ENCODE measurements at regions not wholly inside any gene's neighbourhood (a gene's known extent, or its start where the extent isn't known, plus 50 kb on each side); places are given as distances from the start of the nearest gene placed in this dataset.
A peak's percentile ranks its signal among the peaks of the same experiment; 100 is the strongest.
"Not testable (repeated sequence)": the region's sequence is repeated elsewhere in the genome, so short reads cannot be mapped to it uniquely, and the experiment has no call there.

DNA sequence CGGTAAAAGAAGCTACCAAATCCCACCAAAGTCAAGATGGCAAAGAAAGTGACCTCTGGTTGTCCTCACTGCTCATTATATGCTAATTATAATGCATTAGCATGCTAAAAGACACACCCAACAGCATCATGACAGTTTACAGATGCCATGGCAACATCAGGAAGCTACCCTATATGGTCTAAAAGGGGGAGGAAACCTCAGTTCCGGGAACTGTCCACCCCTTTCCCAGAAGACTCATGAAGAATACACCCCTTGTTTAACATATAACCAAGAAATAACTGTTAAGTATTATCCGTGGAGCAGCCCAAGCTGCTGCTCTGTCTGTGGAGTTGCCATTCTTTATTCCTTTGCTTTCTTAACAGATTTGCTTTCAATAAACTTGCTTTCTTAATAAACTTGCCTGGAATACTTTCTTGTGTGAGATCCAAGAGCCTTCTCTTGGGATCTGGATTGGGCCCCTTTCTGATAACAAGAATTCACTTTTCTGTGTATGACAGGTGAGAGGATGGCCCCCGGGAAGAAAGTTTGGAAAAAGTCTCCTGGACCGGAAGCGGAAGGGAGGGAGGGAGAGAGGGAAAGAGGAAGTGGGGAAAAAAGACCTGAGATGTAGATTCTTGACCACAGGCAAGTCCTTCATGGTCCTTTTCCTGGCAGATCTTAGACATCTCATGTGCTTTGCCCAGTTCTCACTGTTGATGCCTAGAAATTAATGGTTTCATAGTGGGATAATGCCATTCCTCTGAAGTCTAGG is 146.7 kb upstream of the ID4 start:
- no peak for DNase-seq (ENCODE audit: low read depth)

DNA sequence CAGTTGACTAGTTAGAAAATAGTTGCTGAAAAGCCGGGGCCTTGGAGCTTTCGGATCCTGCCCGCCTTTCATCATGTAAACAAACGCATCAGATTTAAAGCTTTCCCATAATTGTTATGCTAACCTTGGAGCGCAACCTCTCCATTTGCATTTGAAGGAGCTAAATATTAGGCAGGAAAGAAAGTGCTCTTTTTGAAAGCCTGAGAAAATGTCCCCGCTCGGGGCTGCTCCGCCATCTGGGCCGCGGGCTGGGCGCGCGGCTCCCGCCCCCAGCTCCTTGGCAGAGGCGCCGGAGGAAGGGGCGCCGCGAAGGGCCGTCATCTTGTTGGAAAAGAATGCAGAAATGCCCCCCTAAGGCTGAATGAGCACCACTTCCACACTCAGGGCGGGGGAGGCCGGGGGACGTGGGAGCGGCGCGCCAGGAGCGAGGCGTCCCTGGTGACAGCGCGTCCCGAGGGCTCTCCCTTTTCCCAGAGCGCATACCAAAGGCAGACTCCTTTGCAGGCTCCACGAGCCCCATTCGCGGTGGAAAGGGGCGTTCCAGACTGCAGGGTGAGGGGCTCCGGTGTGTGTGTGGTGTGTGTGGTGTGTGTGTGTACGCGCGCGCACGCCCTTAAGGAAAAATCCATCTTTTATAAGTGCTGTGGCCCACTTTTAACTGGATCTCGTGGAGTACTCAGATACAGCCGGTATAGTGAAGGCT is 145.6 kb upstream of the ID4 start:
- no peak for DNase-seq (ENCODE audit: low read depth)

DNA sequence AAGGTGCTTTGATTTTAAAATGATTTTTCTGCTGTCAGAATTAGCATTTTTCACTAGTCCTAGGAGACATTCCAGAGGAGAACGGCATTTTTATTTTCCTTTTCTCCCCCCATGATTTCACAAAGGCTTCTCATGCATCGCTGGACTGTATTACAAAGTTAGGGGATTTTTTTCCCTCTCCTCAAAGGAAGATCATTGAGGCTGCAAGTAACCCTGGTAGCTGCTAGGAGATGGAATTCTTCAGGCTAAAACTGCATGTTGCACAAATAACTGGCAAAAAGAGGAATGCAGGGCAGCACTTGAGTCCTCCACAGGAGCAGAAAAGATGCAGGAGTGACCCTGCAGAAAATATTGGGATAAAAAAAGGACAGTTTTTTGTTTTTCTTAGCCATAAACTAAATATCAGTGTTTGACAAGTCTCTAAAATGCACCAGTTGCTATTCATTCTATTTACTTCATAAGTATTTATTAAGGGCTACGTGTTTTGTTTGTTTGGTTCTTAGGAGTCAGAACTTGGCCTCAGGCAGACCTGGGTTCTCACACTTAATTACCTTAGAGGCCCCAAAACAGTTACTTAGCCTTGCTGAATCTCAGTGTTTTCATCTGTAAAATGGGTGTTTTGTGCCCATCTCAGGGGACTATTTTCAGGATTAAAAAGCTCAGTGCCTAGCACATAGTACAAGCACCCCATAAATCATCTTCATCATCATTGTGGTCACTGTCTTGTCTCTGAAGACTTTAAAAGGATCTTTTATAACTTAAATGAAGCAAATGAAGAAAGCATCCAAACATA is 144.5 kb upstream of the ID4 start:
- DNase-seq (ENCODE audit: low read depth), result no peak

DNA sequence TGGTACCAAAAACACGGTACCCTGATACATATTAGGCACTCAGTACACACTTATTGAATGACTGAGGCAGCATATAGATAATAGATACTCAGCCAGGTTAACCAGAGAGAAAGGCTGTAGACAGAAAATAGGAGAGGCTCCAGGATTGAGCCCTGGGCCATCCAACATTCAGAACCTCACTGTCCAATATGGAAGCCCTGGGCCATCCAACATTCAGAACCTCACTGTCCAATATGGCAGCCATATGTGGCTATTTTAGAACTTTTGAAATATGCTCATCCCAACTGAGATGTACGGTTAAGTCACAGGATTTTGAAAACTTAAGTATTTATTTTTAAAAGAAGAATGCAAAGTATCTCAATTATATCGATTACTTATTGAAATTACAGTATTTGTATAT is 142.5 kb upstream of the ID4 start:
- no peak for DNase-seq (ENCODE audit: low read depth)

DNA sequence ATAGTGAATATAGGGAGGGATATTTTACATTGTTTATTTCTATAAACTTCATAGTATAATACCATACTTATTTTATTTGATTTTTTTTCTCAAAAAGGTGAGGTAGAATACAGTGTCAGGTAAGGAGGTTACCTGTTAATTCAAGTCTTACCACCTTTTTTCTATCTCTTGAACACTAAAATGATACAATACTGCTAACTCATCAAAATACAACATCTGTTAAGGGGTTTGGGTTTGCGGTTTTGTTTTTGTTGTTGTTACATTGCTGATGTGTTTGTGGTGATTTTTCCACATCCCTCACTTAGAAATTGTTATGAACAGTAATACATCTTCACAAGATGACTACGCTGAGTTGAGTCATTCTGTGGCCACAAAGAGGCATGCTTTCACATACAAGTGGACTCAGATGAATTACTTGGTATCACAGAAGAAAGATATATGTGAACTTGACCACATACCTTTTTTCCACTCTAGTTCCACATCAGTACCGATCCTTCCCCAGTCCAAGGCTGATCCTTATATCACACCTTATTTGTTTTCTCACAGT is 139.4 kb upstream of the ID4 start:
- peak; percentile 89 for DNase-seq (ENCODE audit: low read depth)

DNA sequence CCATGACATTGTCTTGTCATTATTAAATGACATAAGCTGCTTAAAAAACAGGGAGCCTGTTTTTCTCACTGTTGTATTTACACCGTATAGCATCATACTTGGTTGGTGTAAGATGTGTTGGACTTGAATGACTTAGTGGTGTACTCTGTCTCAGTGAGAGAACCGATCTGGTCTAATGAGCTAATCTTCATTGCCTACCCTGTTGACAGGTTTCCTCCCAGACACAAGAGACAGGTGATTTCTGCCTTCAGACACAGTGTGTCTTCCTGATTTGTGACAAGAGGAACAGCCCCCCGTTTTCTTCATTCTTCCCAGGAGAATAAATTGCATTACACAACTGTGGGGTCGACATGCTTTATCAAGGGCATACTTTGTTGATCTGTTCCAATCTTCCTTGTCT is 137.2 kb upstream of the ID4 start:
- no peak for DNase-seq (ENCODE audit: low read depth)

DNA sequence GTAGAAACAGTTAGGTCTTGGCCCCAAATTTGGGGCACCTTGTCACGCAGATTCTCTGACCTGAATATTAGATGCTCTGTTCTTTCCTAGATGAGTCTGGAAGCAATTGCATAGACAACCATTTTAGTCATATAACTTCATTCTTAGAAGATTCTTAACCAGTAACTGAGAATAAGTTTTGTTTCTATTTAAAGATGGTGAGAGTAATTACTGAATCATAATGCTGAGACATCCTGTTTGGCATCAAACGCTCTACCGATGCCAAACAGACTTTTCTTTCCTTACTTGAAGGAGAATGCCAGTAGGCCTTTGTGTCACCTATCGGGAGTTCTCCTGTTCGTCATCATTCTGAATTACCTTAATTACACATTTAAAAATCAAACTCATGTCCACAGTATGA is 131.6 kb upstream of the ID4 start:
- DNase-seq (ENCODE audit: low read depth), result no peak

DNA sequence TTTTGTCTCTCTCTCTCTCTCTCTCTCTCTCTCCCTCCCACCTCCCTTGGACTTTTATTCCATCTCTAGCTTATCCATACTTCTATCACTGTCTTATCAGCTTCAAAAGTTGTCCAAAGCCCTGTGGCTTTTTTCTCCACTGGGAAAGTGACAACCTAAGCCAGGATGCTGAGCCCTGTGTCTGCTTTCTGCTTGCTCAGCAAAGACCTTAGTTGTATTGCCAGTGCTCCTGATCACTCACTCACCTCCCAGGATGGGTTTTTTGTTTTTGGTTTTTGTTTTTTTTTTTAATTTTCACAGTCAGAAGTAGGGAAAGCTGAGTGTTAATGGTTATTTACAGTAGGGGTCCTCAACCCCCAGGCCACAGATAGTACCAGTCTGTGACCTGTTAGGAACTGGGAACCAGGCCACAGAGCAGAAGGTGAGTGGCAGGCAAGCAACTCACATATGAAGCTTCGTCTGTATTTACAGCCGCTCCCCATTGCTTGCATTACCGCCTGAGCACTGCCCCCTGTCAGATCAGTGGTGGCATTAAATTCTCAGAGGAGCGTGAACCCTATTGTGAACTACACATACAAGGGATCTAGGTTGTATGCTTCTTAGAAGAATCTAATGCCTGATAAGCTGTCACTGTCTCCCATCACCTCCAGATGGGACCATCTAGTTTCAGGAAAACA is 125.0 kb upstream of the ID4 start:
- DNase-seq (ENCODE audit: low read depth), result no peak

DNA sequence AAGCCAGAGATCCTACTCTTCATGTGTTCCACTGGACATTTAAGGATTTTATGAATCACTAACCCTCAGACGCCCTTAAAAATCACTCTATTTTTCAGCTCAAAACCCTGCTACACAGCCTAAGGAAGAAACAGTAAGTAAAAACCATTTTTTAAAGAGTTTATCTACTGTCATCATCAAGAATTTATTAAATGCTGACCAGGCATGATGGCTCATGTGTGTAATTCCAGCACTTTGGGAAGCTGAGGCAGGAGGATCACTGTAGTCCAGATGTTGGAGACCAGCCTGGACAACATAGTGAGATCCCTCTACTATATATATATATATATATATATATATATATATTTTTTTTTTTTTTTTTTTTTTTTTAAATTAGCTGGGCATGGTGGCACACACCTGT is 124.2 kb upstream of the ID4 start:
- no peak for DNase-seq (ENCODE audit: low read depth)

DNA sequence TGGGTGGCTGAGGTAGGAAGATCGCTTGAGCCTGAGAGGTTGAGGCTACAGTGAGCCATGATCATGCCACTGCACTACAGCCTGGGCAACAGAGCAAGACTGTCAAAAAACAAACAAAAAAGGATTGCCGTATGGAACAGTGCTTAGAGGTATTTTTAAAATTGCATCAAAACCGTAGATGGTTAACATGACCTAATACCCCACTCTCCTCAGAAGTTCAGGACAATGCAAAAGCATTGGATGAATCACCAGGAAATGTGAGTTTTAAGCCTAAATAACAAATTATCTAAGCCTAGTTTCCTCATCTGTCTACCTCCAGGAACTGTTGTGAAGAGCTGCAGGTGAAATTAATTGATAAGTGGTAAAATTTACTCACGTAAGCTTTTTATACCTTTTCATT is 123.8 kb upstream of the ID4 start:
- no peak for DNase-seq (ENCODE audit: low read depth)

DNA sequence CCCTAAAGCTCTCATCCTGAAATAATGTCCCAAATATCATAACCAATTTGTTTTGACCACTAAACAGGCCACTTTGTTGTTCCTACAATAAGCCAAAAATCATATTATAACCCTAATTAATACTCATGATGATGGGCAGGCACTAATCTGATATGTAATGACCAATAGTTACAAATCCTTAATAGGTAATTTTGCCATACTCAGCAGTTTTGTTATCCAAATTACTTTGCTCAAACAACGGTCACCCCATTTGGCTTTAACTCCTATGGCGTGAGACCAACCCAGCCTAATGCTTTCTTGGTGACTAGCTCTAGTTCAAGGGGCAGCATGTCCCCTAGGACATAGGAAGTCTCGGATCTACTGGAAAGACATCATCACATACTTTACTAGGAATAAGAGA is 123.2 kb upstream of the ID4 start:
- DNase-seq (ENCODE audit: low read depth), result no peak

DNA sequence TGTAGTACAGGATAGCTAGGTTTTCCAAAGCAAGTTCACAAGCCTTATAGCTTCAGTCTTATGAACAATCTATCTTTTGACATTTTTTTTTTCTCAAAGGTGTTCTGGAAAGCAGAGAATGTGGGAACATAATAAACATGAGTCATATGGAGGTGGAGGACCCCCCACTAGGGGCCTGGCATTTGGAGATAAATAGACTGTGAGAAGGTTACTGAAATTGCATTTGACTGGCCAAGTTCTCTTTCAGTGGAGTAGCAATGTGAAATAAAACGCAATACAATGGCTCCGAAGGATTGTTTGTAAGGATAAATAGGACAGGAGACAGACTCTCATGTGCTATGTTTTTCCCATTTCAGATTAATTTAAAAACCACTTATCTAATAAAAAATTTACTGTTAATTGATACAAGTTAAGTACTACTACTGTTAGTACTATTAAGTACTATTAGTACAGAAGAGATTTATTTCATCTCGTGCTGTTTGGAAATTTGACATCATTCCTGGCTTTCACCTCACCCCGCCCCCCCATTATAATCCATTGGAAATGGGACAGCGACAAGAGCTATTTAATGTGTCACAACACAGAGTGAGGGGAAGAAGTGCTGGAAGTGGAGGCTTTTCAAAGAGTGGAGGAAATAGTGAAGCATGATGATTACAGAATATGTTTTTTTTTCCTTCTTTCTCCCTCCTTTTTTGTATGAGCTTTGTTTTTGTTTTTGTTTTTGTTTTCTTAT is 122.6 kb upstream of the ID4 start:
- DNase-seq (ENCODE audit: low read depth), result no peak

DNA sequence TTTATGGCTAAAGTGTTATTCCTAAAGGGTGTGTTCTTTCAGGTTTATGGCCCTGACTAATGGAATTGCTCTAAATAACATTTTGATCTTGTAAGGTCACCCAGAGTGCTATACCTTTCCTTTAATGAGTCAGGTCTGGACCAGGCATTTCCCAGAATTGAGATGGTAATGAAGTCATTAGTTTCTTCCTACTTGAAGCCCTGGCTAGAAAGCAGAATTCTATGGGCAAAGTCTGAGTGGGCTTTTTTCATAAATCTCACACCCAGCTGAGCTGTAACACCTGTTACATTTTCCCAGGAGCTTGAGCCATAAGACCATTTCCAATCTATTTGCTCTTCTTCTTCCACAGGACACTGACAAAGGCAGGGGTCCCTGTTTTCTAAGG is 122.0 kb upstream of the ID4 start:
- DNase-seq (ENCODE audit: low read depth), result no peak

DNA sequence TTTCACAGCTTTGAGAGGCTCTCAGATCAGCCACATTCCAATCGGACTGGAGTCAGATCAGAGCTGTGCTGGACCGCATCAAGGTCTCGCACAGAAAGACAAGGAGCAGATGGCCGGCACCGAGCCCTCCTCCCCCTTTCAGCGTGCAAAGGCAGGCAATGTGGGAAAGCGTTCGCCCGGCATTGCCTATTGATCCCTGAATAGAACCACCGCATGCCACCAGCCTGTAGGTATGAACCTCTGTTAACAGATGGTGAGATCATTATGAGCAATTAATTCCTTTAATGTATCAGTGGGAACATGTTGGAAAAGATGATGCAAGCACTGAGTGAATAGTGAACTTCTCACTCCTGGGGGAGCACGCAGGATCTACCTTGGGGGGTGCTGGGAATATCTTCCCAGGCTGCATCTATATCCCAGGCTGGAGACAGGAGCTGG is 117.5 kb upstream of the ID4 start:
- no peak for DNase-seq (ENCODE audit: low read depth)

DNA sequence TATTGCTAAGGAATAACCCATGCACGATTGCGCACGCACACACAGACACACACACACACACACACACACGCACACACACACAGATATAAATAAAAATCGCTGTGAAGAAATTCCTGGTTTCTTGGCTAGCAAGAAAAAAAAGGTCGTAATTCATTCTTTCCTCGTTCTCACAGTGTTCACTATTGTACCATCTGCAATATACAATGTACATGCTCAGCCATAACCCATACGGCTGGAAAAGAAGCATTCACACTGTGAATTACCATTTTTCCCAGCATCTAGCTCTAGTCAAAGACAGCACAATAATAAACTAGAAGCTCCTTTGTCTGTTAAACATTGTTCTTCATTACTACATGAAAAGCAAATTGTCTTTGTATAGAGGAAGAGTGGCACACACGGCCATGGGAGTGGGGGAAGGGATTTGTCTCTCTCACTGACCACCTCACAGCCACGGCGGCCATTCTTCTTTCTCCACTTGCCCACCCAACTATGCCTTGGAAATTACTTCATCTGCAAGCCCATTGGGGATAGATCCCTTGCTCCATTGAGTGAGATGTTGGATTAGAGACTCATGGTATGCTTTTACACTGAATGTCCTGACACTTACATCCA is 115.3 kb upstream of the ID4 start:
- DNase-seq (ENCODE audit: low read depth), result no peak

DNA sequence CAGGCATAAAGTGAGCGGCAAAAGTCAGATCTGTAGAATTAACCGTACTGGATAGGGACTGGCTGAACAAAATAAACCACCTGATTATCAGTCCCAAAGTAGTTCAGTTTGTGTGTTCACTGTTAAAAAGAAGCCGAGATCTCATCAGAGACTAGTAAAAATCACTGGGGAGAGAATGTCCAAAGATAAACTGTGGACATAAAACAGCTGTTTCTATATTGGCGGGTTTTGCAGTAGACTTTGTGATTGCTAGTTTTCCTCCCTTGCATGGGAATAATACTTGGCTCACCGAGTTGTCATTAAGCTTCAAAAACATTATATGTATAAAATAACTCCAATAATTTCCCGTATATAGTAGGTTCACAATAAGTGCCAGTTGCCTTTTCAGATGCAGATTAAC is 114.2 kb upstream of the ID4 start:
- no peak for DNase-seq (ENCODE audit: low read depth)

DNA sequence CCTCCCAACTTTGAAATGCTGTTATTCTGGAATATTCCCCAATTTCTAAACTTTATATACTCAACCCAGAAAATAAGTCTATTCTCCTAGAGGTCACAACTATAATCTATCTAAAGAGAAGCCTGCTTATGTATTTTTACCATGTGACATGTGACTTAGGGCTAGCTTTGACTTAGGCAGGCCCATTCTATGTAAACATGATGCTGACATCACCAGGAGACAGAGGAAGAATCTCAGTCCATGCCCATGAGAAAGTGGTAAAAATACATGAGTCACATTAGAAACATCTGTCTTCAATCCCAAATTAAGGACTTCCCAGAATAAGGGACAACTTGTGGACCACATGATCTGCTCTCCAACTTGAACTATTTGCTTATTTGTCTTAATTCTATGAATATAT is 113.6 kb upstream of the ID4 start:
- peak; percentile 47 for DNase-seq (ENCODE audit: low read depth)

DNA sequence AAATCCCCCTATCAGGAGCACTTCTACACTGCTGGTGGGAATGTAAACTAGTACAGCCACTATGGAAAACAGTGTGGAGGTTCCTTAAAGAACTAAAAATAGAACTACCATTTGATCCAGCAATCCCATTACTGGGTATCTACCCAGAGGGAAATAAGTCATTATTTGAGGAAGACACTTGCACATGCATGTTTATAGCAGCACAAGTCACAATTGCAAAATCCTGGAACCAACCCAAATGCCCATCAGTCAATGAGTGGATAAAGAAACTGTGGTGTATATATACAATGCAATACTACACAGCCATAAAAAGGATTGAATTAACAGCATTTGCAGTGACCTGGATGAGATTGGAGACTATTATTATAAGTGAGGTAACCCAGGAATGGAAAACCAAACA is 111.7 kb upstream of the ID4 start:
- DNase-seq (ENCODE audit: low read depth), result not testable (repeated sequence)

DNA sequence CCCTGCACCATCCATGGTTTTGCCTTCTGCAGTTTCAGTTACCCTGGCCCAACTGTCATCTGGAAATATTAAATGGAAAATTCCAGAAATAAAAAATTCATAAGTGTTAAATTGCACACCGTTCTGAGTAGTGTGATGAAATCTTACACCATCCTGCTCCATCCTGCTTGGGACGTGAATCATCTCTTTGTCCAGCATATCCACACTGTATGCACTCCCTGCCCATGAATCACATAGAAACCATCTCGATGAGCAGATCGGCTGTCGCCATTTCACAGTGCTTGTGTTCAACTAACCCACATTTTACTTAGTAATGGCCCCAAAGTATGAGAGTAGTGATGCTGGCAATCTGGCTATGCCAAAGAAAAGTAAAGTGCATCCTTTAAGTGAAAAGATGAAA is 105.9 kb upstream of the ID4 start:
- peak; percentile 93 for DNase-seq (ENCODE audit: low read depth)

DNA sequence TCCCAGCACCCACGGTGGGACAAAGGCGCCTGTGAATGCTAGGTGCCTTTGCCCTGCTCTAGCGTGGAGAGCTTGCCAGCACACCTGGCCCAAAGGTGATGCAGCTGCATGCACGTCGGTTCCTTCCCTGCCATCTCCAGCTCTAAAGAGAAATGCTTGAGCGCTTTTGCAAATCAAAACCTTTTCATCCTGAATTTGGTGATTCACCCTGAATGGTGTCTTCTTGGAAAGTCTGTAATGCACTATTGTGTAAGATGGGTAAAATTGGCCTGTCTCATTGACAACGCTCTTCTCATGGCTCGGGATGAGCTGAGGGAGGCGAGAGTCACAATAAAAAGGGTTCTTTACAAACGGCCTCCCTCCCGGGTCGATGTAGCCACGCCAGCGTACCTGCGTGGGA is 103.1 kb upstream of the ID4 start:
- DNase-seq (ENCODE audit: low read depth), result no peak

DNA sequence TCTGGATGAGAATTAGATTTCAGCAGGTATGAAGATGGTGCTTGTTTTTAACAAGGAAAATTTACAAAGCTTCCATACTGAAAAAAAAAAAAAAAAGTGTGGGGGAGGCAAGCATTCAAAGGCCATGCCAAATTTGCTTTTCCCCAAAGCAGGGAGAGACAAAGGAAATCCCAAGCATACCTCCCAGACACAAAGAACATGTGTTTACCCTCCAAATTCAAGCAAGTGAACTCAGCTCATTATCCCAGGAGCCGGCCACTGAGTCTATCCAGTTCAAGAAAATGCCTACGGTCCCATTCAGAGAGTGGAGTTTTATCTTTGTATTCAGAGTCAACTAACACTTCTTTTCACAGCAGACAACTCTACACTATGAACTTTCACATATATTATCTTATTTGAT is 102.7 kb upstream of the ID4 start:
- no peak for DNase-seq (ENCODE audit: low read depth)
